Mononuclear cell (primary cell): ENCODE measurements at regions not wholly inside any gene's neighbourhood (a gene's known extent, or its start where the extent isn't known, plus 50 kb on each side); places are given as distances from the start of the nearest gene placed in this dataset.

Source experiments
- H3K27me3 ChIP-seq: 2 replicates; pipeline ENCODE4 v1.6.0; 2011; ENCODE audit warnings: low read length, control low read depth; ENCODE audit not compliant: insufficient read depth
- H3K4me1 ChIP-seq: 2 replicates; pipeline ENCODE4 v1.5.1; 2011; ENCODE audit warnings: mild to moderate bottlenecking, low read length, control low read depth; ENCODE audit not compliant: insufficient read depth
- H3K4me3 ChIP-seq: 2 replicates; pipeline ENCODE4 v1.5.1; 2011; ENCODE audit warnings: mild to moderate bottlenecking, low read length, moderate library complexity
- H3K9me3 ChIP-seq: 2 replicates; pipeline ENCODE4 v1.5.1; 2011; ENCODE audit warnings: low read depth, mild to moderate bottlenecking, control low read depth, low read length

- H3K4me3 ChIP-seq: no peak overlapping the region
- H3K9me3 ChIP-seq: no peaks in the 10 kb centered on the region
- no peaks in the 10 kb centered on the region for H3K4me1 ChIP-seq
- H3K27me3 ChIP-seq: no peaks in the 10 kb centered on the region
Observed at GRCh38 chr4:23741681-23742191, 148.1 kb downstream of the PPARGC1A start.

GRCh38 chr4:23737571-23737970, 152.3 kb downstream of the PPARGC1A start:
- Histone ChIP-seq H3K4me3 (no peak overlapping the region), H3K4me1 (no peaks in the 10 kb centered on the region), H3K27me3 (no peaks in the 10 kb centered on the region), H3K9me3 (no peaks in the 10 kb centered on the region)

GRCh38 chr4:23736466-23736865, 153.4 kb downstream of the PPARGC1A start:
- Histone ChIP-seq H3K4me3 (no peak overlapping the region), H3K4me1 (no peaks in the 10 kb centered on the region), H3K9me3 (no peaks in the 10 kb centered on the region), H3K27me3 (no peaks in the 10 kb centered on the region)

- H3K27me3 ChIP-seq: no peaks in the 10 kb centered on the region
- H3K9me3 ChIP-seq: no peaks in the 10 kb centered on the region
- H3K4me3 ChIP-seq: no peak overlapping the region
- no peaks in the 10 kb centered on the region for H3K4me1 ChIP-seq
Observed at GRCh38 chr4:23734000-23734399, 155.8 kb downstream of the PPARGC1A start.

GRCh38 chr4:23733476-23733875, 156.4 kb downstream of the PPARGC1A start:
- H3K9me3 ChIP-seq: no peaks in the 10 kb centered on the region
- no peak overlapping the region for H3K4me3 ChIP-seq
- H3K27me3 ChIP-seq: no peaks in the 10 kb centered on the region
- H3K4me1 ChIP-seq: no peaks in the 10 kb centered on the region

- Histone ChIP-seq H3K4me3 (no peak overlapping the region), H3K4me1 (no peaks in the 10 kb centered on the region), H3K9me3 (no peaks in the 10 kb centered on the region), H3K27me3 (no peaks in the 10 kb centered on the region)
Observed at GRCh38 chr4:23730998-23731397, 158.8 kb downstream of the PPARGC1A start.

GRCh38 chr4:23728971-23729370, 160.9 kb downstream of the PPARGC1A start:
- Histone ChIP-seq H3K4me1 (no peaks in the 10 kb centered on the region), H3K9me3 (no peaks in the 10 kb centered on the region), H3K27me3 (no peaks in the 10 kb centered on the region), H3K4me3 (no peak overlapping the region)

GRCh38 chr4:23728393-23728792, 161.5 kb downstream of the PPARGC1A start:
- H3K4me1 ChIP-seq: no peaks in the 10 kb centered on the region
- H3K27me3 ChIP-seq: no peaks in the 10 kb centered on the region
- H3K9me3 ChIP-seq: no peaks in the 10 kb centered on the region
- H3K4me3 ChIP-seq: no peak overlapping the region

GRCh38 chr4:23720556-23720955, 169.3 kb downstream of the PPARGC1A start:
- no peaks in the 10 kb centered on the region for H3K9me3 ChIP-seq
- H3K4me3 ChIP-seq: no peak overlapping the region
- H3K27me3 ChIP-seq: no peaks in the 10 kb centered on the region
- no peaks in the 10 kb centered on the region for H3K4me1 ChIP-seq

- Histone ChIP-seq H3K4me1 (no peaks in the 10 kb centered on the region), H3K9me3 (no peaks in the 10 kb centered on the region), H3K4me3 (no peak overlapping the region), H3K27me3 (no peaks in the 10 kb centered on the region)
Observed at GRCh38 chr4:23718435-23718834, 171.4 kb downstream of the PPARGC1A start.

- no peaks in the 10 kb centered on the region for H3K27me3 ChIP-seq
- no peaks in the 10 kb centered on the region for H3K9me3 ChIP-seq
- no peaks in the 10 kb centered on the region for H3K4me1 ChIP-seq
- no peak overlapping the region for H3K4me3 ChIP-seq
Observed at GRCh38 chr4:23717528-23718248, 172.2 kb downstream of the PPARGC1A start.

GRCh38 chr4:23710298-23710697, 179.5 kb downstream of the PPARGC1A start:
- Histone ChIP-seq H3K4me3 (no peak overlapping the region), H3K4me1 (no peaks in the 10 kb centered on the region), H3K27me3 (no peaks in the 10 kb centered on the region), H3K9me3 (no peaks in the 10 kb centered on the region)

- Histone ChIP-seq H3K9me3 (no peaks in the 10 kb centered on the region), H3K4me1 (no peaks in the 10 kb centered on the region), H3K27me3 (no peaks in the 10 kb centered on the region), H3K4me3 (no peak overlapping the region)
Observed at GRCh38 chr4:23707652-23708026, 182.2 kb downstream of the PPARGC1A start.

- H3K4me3 ChIP-seq: no peak overlapping the region
- H3K27me3 ChIP-seq: no peaks in the 10 kb centered on the region
- H3K9me3 ChIP-seq: no peaks in the 10 kb centered on the region
- no peaks in the 10 kb centered on the region for H3K4me1 ChIP-seq
Observed at GRCh38 chr4:23706972-23707651, 182.7 kb downstream of the PPARGC1A start.

- Histone ChIP-seq H3K4me1 (no peaks in the 10 kb centered on the region), H3K4me3 (no peak overlapping the region), H3K9me3 (no peaks in the 10 kb centered on the region), H3K27me3 (no peaks in the 10 kb centered on the region)
Observed at GRCh38 chr4:23700197-23700596, 189.7 kb downstream of the PPARGC1A start.

GRCh38 chr4:23697722-23698121, 192.1 kb downstream of the PPARGC1A start:
- Histone ChIP-seq H3K4me3 (no peak overlapping the region), H3K9me3 (no peaks in the 10 kb centered on the region), H3K27me3 (no peaks in the 10 kb centered on the region), H3K4me1 (no peaks in the 10 kb centered on the region)
